Activated CD8-positive, alpha-beta memory T cell treated with anti-CD3 and anti-CD28 coated beads, Interleukin-2, amount 10 ng/mL, durations not matched to agents 7 days and 5 days (primary cell): ENCODE measurements at regions not wholly inside any gene's neighbourhood (a gene's known extent, or its start where the extent isn't known, plus 50 kb on each side); places are given as distances from the start of the nearest gene placed in this dataset.

ENCODE experiments used
- ATAC-seq: fragments of 150-1000 bp; cut with Tn5 transposase; one replicate; pipeline ENCODE4 v1.10.0; 2021; ENCODE audit warnings: moderate library complexity
- CTCF ChIA-PET: fragments of 350-600 bp; sonication (Branson Sonifier 250); formaldehyde crosslinking; loops from one replicate; lab custom pipeline; 2021; ENCODE audit warnings: antibody characterized with exemption; lab: Charles Lee
- DNase-seq: peaks from one replicate; pipeline ENCODE4 v3.0.0-alpha.2; 2020
- H3K27ac Mint-ChIP-seq: one replicate; pipeline ENCODE4 v1.8.0; 2021; ENCODE audit warnings: mild to moderate bottlenecking, mixed read lengths
- H3K27me3 Mint-ChIP-seq: one replicate; pipeline ENCODE4 v1.8.0; 2021; ENCODE audit warnings: mixed read lengths
- H3K36me3 Mint-ChIP-seq: one replicate; pipeline ENCODE4 v1.8.0; 2021; ENCODE audit warnings: mild to moderate bottlenecking, mixed read lengths
- H3K4me1 Mint-ChIP-seq: one replicate; pipeline ENCODE4 v1.8.0; 2021; ENCODE audit warnings: mixed read lengths
- H3K4me3 Mint-ChIP-seq: one replicate; pipeline ENCODE4 v1.8.0; 2021; ENCODE audit warnings: mild to moderate bottlenecking, moderate library complexity, mixed read lengths
- H3K9me3 Mint-ChIP-seq: one replicate; pipeline ENCODE4 v1.8.0; 2022; ENCODE audit warnings: low read depth, mixed read lengths

- CTCF ChIA-PET: no interaction called here
- Mint-ChIP-seq H3K27me3 (no peaks in the 10 kb centered on the region), H3K9me3 (peaks cover 3% of the 10 kb centered on the region), H3K4me1 (no peaks in the 10 kb centered on the region), H3K4me3 (no peak overlapping the region), H3K36me3 (no peaks in the 10 kb centered on the region), H3K27ac (no peak overlapping the region)
- ATAC-seq (no peak), DNase-seq (no peak)
Measured at GRCh38 chr9:82580921-82581320, 482.0 kb downstream of the RASEF start.

- DNase-seq (no peak), ATAC-seq (no peak)
- H3K9me3 Mint-ChIP-seq: peaks cover 2% of the 10 kb centered on the region
- CTCF ChIA-PET: no interaction called here
- no peaks in the 10 kb centered on the region for H3K4me1 Mint-ChIP-seq
- no peak overlapping the region for H3K27ac Mint-ChIP-seq
- no peak overlapping the region for H3K4me3 Mint-ChIP-seq
- H3K27me3 Mint-ChIP-seq: no peaks in the 10 kb centered on the region
- H3K36me3 Mint-ChIP-seq: no peaks in the 10 kb centered on the region
Measured at GRCh38 chr9:82581516-82581915, 481.4 kb downstream of the RASEF start.

- H3K27ac Mint-ChIP-seq: no peak overlapping the region
- no peaks in the 10 kb centered on the region for H3K27me3 Mint-ChIP-seq
- no peak overlapping the region for H3K4me3 Mint-ChIP-seq
- no peaks in the 10 kb centered on the region for H3K4me1 Mint-ChIP-seq
- H3K36me3 Mint-ChIP-seq: no peaks in the 10 kb centered on the region
- ATAC-seq: no peak
- peaks cover 6% of the 10 kb centered on the region for H3K9me3 Mint-ChIP-seq
- DNase-seq: no peak
- CTCF ChIA-PET: no interaction called here
Measured at GRCh38 chr9:82581935-82582334, 481.0 kb downstream of the RASEF start.

GRCh38 chr9:82582693-82583092, 480.2 kb downstream of the RASEF start:
- ATAC-seq: no peak
- no peak for DNase-seq
- CTCF ChIA-PET: no interaction called here
- no peak overlapping the region for H3K27ac Mint-ChIP-seq
- H3K4me1 Mint-ChIP-seq: no peaks in the 10 kb centered on the region
- H3K4me3 Mint-ChIP-seq: no peak overlapping the region
- H3K9me3 Mint-ChIP-seq: peaks cover 7% of the 10 kb centered on the region
- no peaks in the 10 kb centered on the region for H3K27me3 Mint-ChIP-seq
- H3K36me3 Mint-ChIP-seq: no peaks in the 10 kb centered on the region

- peaks cover 8% of the 10 kb centered on the region for H3K9me3 Mint-ChIP-seq
- DNase-seq (no peak), ATAC-seq (no peak)
- no peak overlapping the region for H3K27ac Mint-ChIP-seq
- H3K4me3 Mint-ChIP-seq: no peak overlapping the region
- CTCF ChIA-PET: no interaction called here
- H3K36me3 Mint-ChIP-seq: no peaks in the 10 kb centered on the region
- no peaks in the 10 kb centered on the region for H3K4me1 Mint-ChIP-seq
- H3K27me3 Mint-ChIP-seq: no peaks in the 10 kb centered on the region
Measured at GRCh38 chr9:82583524-82583923, 479.4 kb downstream of the RASEF start.

- CTCF ChIA-PET: no interaction called here
- Mint-ChIP-seq H3K27me3 (no peaks in the 10 kb centered on the region), H3K4me1 (no peaks in the 10 kb centered on the region), H3K4me3 (no peak overlapping the region), H3K27ac (no peak overlapping the region), H3K9me3 (peaks cover 8% of the 10 kb centered on the region), H3K36me3 (no peaks in the 10 kb centered on the region)
- ATAC-seq (no peak), DNase-seq (no peak)
Measured at GRCh38 chr9:82584349-82584863, 478.5 kb downstream of the RASEF start.

- H3K4me3 Mint-ChIP-seq: no peak overlapping the region
- DNase-seq (no peak), ATAC-seq (no peak)
- CTCF ChIA-PET: no interaction called here
- H3K9me3 Mint-ChIP-seq: peaks cover 8% of the 10 kb centered on the region
- no peaks in the 10 kb centered on the region for H3K4me1 Mint-ChIP-seq
- no peak overlapping the region for H3K27ac Mint-ChIP-seq
- H3K27me3 Mint-ChIP-seq: no peaks in the 10 kb centered on the region
- H3K36me3 Mint-ChIP-seq: no peaks in the 10 kb centered on the region
Measured at GRCh38 chr9:82586918-82587356, 476.0 kb downstream of the RASEF start.

GRCh38 chr9:82588301-82589180, 474.4 kb downstream of the RASEF start:
- CTCF ChIA-PET: no interaction called here
- no peaks in the 10 kb centered on the region for H3K4me1 Mint-ChIP-seq
- H3K36me3 Mint-ChIP-seq: no peaks in the 10 kb centered on the region
- ATAC-seq (no peak), DNase-seq (no peak)
- peaks cover 14% of the 10 kb centered on the region for H3K9me3 Mint-ChIP-seq
- no peak overlapping the region for H3K27ac Mint-ChIP-seq
- H3K4me3 Mint-ChIP-seq: no peak overlapping the region
- no peaks in the 10 kb centered on the region for H3K27me3 Mint-ChIP-seq

GRCh38 chr9:82590845-82591244, 472.1 kb downstream of the RASEF start:
- Mint-ChIP-seq H3K9me3 (peaks cover 14% of the 10 kb centered on the region), H3K36me3 (no peaks in the 10 kb centered on the region), H3K27ac (no peak overlapping the region), H3K27me3 (no peaks in the 10 kb centered on the region), H3K4me1 (no peaks in the 10 kb centered on the region), H3K4me3 (no peak overlapping the region)
- CTCF ChIA-PET: no interaction called here
- no peak for ATAC-seq
- no peak for DNase-seq

GRCh38 chr9:82593501-82593900, 469.4 kb downstream of the RASEF start:
- ATAC-seq (no peak), DNase-seq (no peak)
- Mint-ChIP-seq H3K4me3 (no peak overlapping the region), H3K27ac (no peak overlapping the region), H3K9me3 (peaks cover 6% of the 10 kb centered on the region), H3K27me3 (no peaks in the 10 kb centered on the region), H3K36me3 (no peaks in the 10 kb centered on the region), H3K4me1 (no peaks in the 10 kb centered on the region)
- CTCF ChIA-PET: no interaction called here

- H3K4me1 Mint-ChIP-seq: no peaks in the 10 kb centered on the region
- no peaks in the 10 kb centered on the region for H3K36me3 Mint-ChIP-seq
- peaks cover 2% of the 10 kb centered on the region for H3K9me3 Mint-ChIP-seq
- DNase-seq (no peak), ATAC-seq (no peak)
- H3K27ac Mint-ChIP-seq: no peak overlapping the region
- CTCF ChIA-PET: no interaction called here
- no peak overlapping the region for H3K4me3 Mint-ChIP-seq
- no peaks in the 10 kb centered on the region for H3K27me3 Mint-ChIP-seq
Measured at GRCh38 chr9:82597241-82598203, 465.4 kb downstream of the RASEF start.

- Mint-ChIP-seq H3K36me3 (no peaks in the 10 kb centered on the region), H3K4me1 (no peaks in the 10 kb centered on the region), H3K27me3 (no peaks in the 10 kb centered on the region), H3K9me3 (no peaks in the 10 kb centered on the region), H3K27ac (no peak overlapping the region), H3K4me3 (no peak overlapping the region)
- DNase-seq (no peak), ATAC-seq (no peak)
- CTCF ChIA-PET: no interaction called here
Measured at GRCh38 chr9:82598241-82599039, 464.5 kb downstream of the RASEF start.
